Neural cell (in vitro differentiated cells): ENCODE measurements at regions not wholly inside any gene's neighbourhood (a gene's known extent, or its start where the extent isn't known, plus 50 kb on each side); places are given as distances from the start of the nearest gene placed in this dataset.

ENCODE experiments used
- H2AFZ ChIP-seq: fragments of 200-600, 300-800 bp; sonication (generic), shearing (Covaris generic); 2 replicates; pipeline ENCODE4 v1.6.0; 2014; ENCODE audit warnings: low read depth, mild to moderate bottlenecking, antibody characterized with exemption, low read length, moderate library complexity
- H3F3A ChIP-seq: fragments of 200-600 bp; shearing (Covaris generic); 2 replicates; pipeline ENCODE4 v1.6.1; 2016; ENCODE audit warnings: mild to moderate bottlenecking, moderate library complexity, mixed read lengths, antibody characterized with exemption, low read length; ENCODE audit not compliant: insufficient read depth, poor library complexity, severe bottlenecking
- H3K27ac ChIP-seq: fragments of 200-600, 300-800 bp; sonication (generic), shearing (Covaris generic); 2 replicates; pipeline ENCODE4 v1.5.1; 2014; ENCODE audit warnings: mild to moderate bottlenecking, low read length, moderate library complexity
- H3K27me3 ChIP-seq: fragments of 300-800, 200-600 bp; sonication (generic), shearing (Covaris generic); 2 replicates; pipeline ENCODE4 v1.6.0; 2014; ENCODE audit warnings: mild to moderate bottlenecking, low read depth, low read length, moderate library complexity; ENCODE audit not compliant: insufficient read depth
- H3K36me3 ChIP-seq: fragments of 300-800, 200-600 bp; sonication (generic), shearing (Covaris generic); 2 replicates; pipeline ENCODE4 v1.5.1; 2014; ENCODE audit warnings: mild to moderate bottlenecking, antibody characterized with exemption, low read length, moderate library complexity; ENCODE audit not compliant: insufficient read depth
- H3K4me2 ChIP-seq: fragments of 300-800, 200-600 bp; sonication (generic), shearing (Covaris generic); 2 replicates; pipeline ENCODE4 v1.6.0; 2014; ENCODE audit warnings: mild to moderate bottlenecking, low read length
- H3K4me3 ChIP-seq: fragments of 300-800, 200-600 bp; sonication (generic), shearing (Covaris generic); 2 replicates; pipeline ENCODE4 v1.5.1; 2014; ENCODE audit warnings: mild to moderate bottlenecking, low read length, moderate library complexity
- H3K79me2 ChIP-seq: fragments of 200-600 bp; shearing (Covaris generic); replicated peaks from 2 replicates; pipeline ENCODE4 v1.6.0; 2014; ENCODE audit warnings: mild to moderate bottlenecking, low read length, moderate library complexity; ENCODE audit not compliant: insufficient read depth
- H3K9ac ChIP-seq: fragments of 300-800, 200-600 bp; sonication (generic), shearing (Covaris generic); 2 replicates; pipeline ENCODE4 v1.6.1; 2016; ENCODE audit warnings: mild to moderate bottlenecking, low read length, mixed read lengths
- H3K9me2 ChIP-seq: fragments of 200-600 bp; shearing (Covaris generic); 2 replicates; pipeline ENCODE4 v1.6.1; 2016; ENCODE audit warnings: mild to moderate bottlenecking, low read length, mixed read lengths; ENCODE audit not compliant: insufficient read depth
- H3K9me3 ChIP-seq: fragments of 200-600, 300-800 bp; sonication (generic), shearing (Covaris generic); 2 replicates; pipeline ENCODE4 v1.6.1; 2016; ENCODE audit warnings: mild to moderate bottlenecking, mixed run types, low read length, moderate library complexity, mixed read lengths
- H4K20me1 ChIP-seq: fragments of 200-600 bp; shearing (Covaris generic); 2 replicates; pipeline ENCODE4 v1.6.1; 2016; ENCODE audit warnings: mild to moderate bottlenecking, mixed run types; ENCODE audit not compliant: insufficient read depth
- CTCF ChIP-seq: fragments of 450-650 bp; IDR thresholded peaks from 2 replicates; pipeline ENCODE4 v1.5.1; 2014; ENCODE audit warnings: antibody characterized with exemption, mild to moderate bottlenecking, moderate library complexity; ENCODE audit not compliant: poor library complexity, severe bottlenecking
- EP300 ChIP-seq: fragments of 450-650 bp; conservative IDR thresholded peaks from 2 replicates; pipeline ENCODE4 v1.6.1; 2014; ENCODE audit warnings: antibody characterized with exemption, mild to moderate bottlenecking, moderate library complexity; ENCODE audit not compliant: poor library complexity, severe bottlenecking
- EZH2 ChIP-seq: fragments of 200-600, 300-800 bp; shearing (Covaris generic), sonication (generic); IDR thresholded peaks from 2 replicates; pipeline ENCODE4 v1.6.1; 2014; ENCODE audit warnings: antibody characterized with exemption, low read length, borderline replicate concordance, mild to moderate bottlenecking; ENCODE audit not compliant: insufficient read depth, poor library complexity, severe bottlenecking
- MXI1 ChIP-seq: fragments of 450-650 bp; conservative IDR thresholded peaks from 2 replicates; pipeline ENCODE4 v1.6.1; 2014; ENCODE audit warnings: antibody characterized with exemption, mild to moderate bottlenecking; ENCODE audit not compliant: poor library complexity, severe bottlenecking
- POLR2AphosphoS5 ChIP-seq: IDR thresholded peaks from 2 replicates; pipeline ENCODE4 v1.6.1; 2012
- RAD21 ChIP-seq: fragments of 450-650 bp; conservative IDR thresholded peaks from 2 replicates; pipeline ENCODE4 v1.6.1; 2014; ENCODE audit warnings: antibody characterized with exemption, mild to moderate bottlenecking, moderate library complexity
- REST ChIP-seq: IDR thresholded peaks from 2 replicates; pipeline ENCODE4 v1.6.1; 2012; ENCODE audit warnings: borderline replicate concordance
- SMC3 ChIP-seq: fragments of 450-650 bp; conservative IDR thresholded peaks from 2 replicates; pipeline ENCODE4 v1.6.1; 2014; ENCODE audit warnings: antibody characterized with exemption, mild to moderate bottlenecking, moderate library complexity; ENCODE audit not compliant: poor library complexity
- TAF1 ChIP-seq: IDR thresholded peaks from 2 replicates; pipeline ENCODE4 v1.6.1; 2012; ENCODE audit warnings: low read depth

- H3K27me3 ChIP-seq = no peaks in the 10 kb centered on the region
- H3F3A ChIP-seq = no peaks in the 10 kb centered on the region
- no peaks in the 10 kb centered on the region for H3K9me2 ChIP-seq
- TF ChIP-seq TAF1 = no peak
- TF ChIP-seq CTCF = no peak
- TF ChIP-seq SMC3 = no peak
- no peak for TF ChIP-seq EZH2
- TF ChIP-seq MXI1 = no peak
- TF ChIP-seq RAD21 = no peak
- no peak for TF ChIP-seq POLR2AphosphoS5
- TF ChIP-seq REST = no peak
- TF ChIP-seq EP300 = no peak
- no peaks in the 10 kb centered on the region for H3K79me2 ChIP-seq
- no peak overlapping the region for H3K27ac ChIP-seq
- H3K4me2 ChIP-seq = no peak overlapping the region
- no peak overlapping the region for H3K9ac ChIP-seq
- H2AFZ ChIP-seq = no peak overlapping the region
- no peaks in the 10 kb centered on the region for H3K36me3 ChIP-seq
- H3K9me3 ChIP-seq = no peaks in the 10 kb centered on the region
- no peak overlapping the region for H3K4me3 ChIP-seq
- no peaks in the 10 kb centered on the region for H4K20me1 ChIP-seq
Observed at GRCh38 chr6:6823568-6824224, 235.2 kb downstream of the LY86 start.

- H3K79me2 ChIP-seq = no peaks in the 10 kb centered on the region
- no peak overlapping the region for H3K4me3 ChIP-seq
- no peak overlapping the region for H2AFZ ChIP-seq
- H3F3A ChIP-seq = no peaks in the 10 kb centered on the region
- H3K9ac ChIP-seq = no peak overlapping the region
- H3K4me2 ChIP-seq = no peak overlapping the region
- TF ChIP-seq POLR2AphosphoS5 = no peak
- no peak for TF ChIP-seq REST
- TF ChIP-seq CTCF = no peak
- no peak for TF ChIP-seq MXI1
- TF ChIP-seq TAF1 = no peak
- TF ChIP-seq EP300 = no peak
- no peak for TF ChIP-seq SMC3
- TF ChIP-seq EZH2 = no peak
- H3K9me2 ChIP-seq = no peaks in the 10 kb centered on the region
- H3K27ac ChIP-seq = no peak overlapping the region
- H3K36me3 ChIP-seq = no peaks in the 10 kb centered on the region
- H4K20me1 ChIP-seq = no peaks in the 10 kb centered on the region
- H3K27me3 ChIP-seq = no peaks in the 10 kb centered on the region
- no peaks in the 10 kb centered on the region for H3K9me3 ChIP-seq
Observed at GRCh38 chr6:6824381-6824780, 235.9 kb downstream of the LY86 start.
